ENCODE measurements at regions not wholly inside any gene's neighbourhood (a gene's known extent, or its start where the extent isn't known, plus 50 kb on each side); places are given as distances from the start of the nearest gene placed in this dataset.
"Not testable (repeated sequence)": the region's sequence is repeated elsewhere in the genome, so short reads cannot be mapped to it uniquely, and the experiment has no call there.

DNA sequence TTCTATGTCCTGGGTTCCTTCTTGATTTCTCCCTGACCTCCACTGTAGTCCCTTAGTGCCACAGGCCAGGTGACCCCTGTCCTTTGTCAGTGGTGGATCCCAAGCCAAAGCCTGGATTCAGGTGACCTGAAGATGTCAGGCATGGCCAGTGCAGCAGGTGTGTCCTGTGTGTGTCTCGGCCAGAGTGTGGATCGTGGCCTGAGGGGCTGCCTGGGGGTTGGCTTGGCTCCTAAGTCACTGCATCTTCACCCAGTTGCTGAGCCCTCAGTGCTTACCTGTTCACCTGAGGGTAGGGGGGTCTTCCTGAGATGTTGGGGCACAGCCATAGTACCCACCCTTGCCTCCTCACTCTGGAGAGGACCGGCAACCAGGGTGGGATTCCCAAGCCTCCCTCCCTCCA is 61.8 kb upstream of the PITX1 start:
- no peak for DNase-seq (ENCODE audit: low read depth in 2 of 2)

DNA sequence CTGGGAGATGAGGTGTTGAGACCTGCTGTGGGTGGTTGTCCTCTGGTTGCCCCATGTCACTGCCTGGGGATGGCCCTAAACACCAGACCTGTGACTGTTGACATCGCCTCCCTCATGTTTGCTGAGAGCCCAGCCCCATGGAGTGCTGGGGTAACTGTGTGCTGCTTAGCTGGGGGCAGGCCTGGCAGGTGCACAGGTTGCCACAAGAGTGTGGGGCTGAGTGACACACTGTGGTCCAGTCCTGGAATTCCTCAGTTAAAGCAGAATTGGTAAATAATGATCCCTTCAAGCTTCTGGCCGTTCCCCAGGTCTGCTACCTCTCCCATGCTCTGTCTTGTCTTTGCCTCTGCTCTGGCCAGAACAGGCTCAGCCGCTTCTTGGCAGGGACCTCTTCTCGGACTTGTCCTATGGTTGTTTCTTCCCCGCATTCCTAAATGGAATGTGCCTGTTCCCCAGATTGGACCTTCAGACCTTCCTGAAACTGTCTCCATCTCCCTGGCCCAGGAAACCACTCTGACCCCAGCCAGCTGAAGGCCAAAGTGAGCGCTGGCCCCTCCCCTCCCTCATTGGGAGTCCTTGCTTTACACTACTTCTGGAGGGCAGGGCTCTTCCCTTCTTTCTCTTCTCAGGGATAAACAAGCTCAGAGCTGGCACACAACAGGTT is 61.2 kb upstream of the PITX1 start:
- DNase-seq (ENCODE audit: low read depth in 2 of 2): no peak

- no peak for DNase-seq (ENCODE audit: low read depth in 2 of 2)
These were observed 60.5 kb upstream of the PITX1 start for GRCh38 chr5:135094339-135095051.

DNA sequence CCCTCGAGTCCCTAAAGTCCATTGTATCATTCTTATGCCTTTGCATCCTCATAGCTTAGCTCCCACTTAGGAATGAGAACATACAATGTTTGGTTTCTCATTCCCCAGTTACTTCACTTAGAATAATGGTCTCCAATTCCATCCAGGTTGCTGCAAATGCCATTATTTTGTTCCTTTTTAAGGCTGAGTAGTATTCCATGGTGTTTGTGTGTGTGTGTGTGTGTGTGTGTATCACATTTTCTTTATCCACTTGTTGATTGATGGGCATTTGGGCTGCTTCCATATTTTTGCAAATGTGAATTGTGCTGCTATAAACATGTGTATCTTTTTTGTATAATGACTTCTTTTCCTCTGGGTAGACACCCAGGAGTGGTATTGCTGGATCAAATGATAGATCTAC is 59.5 kb upstream of the PITX1 start:
- DNase-seq (ENCODE audit: low read depth in 2 of 2): not testable (repeated sequence)

- DNase-seq (ENCODE audit: low read depth in 2 of 2): no peak
These were observed 58.4 kb upstream of the PITX1 start for GRCh38 chr5:135092476-135092875.

DNA sequence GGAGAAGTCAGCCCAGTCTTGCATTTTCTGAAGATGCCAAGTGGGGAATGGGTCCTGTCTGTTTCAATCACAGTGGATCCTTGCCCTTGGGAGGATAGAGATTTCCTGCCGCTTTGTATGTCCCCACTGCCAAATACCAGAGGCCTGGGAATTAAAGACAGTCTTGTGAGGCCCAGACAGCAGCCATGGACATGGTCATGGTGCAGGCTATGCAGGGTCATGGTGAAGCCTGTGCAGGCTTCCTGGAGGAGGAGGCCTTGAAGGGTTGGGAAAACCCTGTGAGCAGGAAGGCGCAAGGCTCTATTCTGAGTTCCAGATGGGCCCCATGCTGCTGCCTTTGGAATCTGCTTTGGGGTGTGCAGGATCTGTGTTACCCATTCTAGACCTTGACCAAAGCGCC is 57.3 kb upstream of the PITX1 start:
- no peak for DNase-seq (ENCODE audit: low read depth in 2 of 2)

GRCh38 chr5:135089912-135090311 is 55.9 kb upstream of the PITX1 start:
- no peak for DNase-seq (ENCODE audit: low read depth in 2 of 2)

GRCh38 chr5:135088911-135089310 is 54.9 kb upstream of the PITX1 start:
- no peak for DNase-seq (ENCODE audit: low read depth in 2 of 2)

- DNase-seq (ENCODE audit: low read depth in 2 of 2): no peak
These were observed 53.9 kb upstream of the PITX1 start for GRCh38 chr5:135087950-135088349.

DNA sequence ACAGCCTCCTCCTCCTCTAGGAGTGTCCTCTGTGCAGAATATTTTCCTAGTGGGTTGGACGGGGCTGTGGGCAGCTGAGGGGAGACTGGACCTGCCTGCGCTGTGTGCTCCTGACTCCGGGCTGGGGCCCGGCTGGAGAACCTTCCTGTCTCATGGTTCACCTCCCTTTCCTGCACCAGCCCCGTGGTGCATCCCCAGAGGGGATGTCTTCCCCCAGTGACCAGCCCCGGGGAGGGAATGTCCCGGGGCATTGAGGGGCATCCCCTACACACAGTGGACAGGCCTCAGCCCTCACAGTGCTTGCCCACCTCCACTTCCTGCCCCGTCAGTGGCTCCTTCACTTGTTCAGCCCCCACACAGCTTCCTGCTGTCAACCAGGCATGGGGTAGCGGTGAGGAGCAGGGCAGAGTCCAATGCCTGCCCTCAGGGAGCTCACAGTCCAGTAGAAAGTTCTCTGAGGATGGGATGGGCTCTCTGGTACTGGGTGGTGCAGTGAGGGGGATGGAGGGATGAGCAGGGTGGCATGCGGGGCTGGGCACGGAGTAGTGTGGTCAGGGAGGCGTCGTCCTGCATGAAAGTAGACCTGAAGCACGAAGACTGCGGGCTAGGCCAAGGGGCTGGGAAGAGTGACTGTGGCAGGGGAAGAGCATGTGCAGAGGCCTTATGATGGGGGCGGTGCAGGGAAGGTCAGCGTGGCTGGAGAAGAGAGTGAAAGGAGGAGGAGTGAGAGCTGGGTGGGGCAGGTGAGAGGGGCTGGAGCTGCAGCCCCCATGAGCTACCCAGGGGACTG is 52.1 kb upstream of the PITX1 start:
- DNase-seq (ENCODE audit: low read depth in 2 of 2): no peak

DNA sequence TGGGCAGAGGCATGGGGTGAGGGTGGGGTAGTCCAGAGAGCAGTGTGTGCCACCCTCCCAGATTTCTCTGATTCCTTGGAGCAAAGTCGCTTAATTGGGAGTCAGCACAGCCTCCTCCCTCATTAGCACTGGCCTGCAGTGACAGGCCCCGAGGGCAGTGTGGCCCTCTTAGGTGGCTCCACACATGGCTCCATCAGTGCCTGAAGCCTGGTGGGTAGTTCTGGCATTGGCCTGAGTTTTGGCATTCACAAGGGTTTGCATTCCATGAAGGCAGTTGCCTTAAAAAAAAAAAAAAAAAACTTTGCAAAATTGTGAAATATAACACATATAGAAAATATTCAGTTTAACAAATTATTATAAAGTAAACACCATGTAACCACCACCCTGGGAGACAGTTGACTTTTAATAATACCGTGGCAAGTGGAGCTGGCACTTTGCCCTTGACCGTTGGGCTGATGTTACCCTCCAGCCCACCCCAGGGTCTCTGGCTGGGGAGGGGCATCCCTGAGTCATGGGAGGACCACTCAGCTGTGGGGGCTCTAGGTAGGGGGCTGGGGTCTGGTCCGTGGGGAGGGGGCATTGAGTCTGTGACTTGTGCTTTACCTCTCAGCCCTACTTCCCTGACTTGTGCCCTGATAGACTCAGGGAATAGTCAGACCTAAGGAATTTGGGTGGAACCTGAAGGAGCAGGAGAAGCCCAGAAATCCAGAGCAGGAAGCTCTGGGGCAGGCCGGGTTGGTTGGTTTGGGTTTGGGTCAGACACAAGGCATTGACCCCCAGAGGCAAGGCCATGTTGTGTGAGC is 51.3 kb upstream of the PITX1 start:
- no peak for DNase-seq (ENCODE audit: low read depth in 2 of 2)

Measured in lung microvascular endothelial cell (primary cell).